HTR-8/SVneo (cell line): ENCODE measurements at regions not wholly inside any gene's neighbourhood (a gene's known extent, or its start where the extent isn't known, plus 50 kb on each side); places are given as distances from the start of the nearest gene placed in this dataset.

Experiments used
- DNase-seq: peaks from one replicate; pipeline ENCODE4 v3.0.0; 2011; ENCODE audit warnings: low spot score, mixed read lengths; ENCODE audit not compliant: insufficient read length
- FAIRE-seq: peaks from 2 replicates; lab custom pipeline; 2011; peaks lifted over from hg19 to GRCh38; lab: Jason Lieb, UNC

DNA sequence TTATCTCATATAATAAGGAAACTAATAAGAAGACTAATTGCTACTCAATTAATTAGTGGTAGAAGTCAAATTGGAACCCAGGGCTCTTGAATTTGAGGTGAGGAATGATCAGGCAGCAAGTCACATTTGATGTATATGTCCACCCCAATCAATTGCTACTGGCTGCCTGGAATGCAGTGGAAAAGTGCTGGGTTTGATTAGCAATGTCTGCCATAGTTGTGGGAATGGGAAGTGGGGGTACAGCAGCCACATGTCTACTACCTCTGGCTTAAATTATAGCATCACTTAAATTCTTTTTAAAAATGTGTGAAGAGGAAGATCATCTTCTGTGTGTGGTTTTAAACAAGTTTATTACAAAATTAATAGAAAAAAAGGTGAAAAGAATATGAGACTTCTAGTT, 50.8 kb upstream of the NAV2 start:
- DNase-seq (no peak), FAIRE-seq (no peak)

DNA sequence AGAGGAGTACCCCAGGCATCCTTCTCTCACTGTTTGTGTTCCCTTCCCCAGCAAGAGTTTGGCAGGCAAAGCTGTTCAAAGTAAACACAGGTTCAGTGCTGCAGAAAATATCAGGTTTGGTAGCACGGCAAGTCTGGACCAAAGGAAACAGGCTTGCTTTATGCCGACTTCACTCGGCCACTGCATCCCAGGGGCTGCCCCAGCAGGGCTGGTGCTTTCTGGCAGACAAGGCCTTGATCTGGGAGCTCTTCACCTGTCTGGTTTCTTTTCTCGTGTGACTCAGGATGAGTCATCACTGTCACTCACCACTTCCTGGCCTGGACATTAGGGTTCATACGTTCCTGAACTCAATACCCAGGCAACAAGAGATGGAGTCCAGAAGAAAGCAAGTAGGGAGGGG, 52.6 kb upstream of the NAV2 start:
- peak; percentile 4 for FAIRE-seq
- peak; percentile 71 for DNase-seq

GRCh38 chr11:19659529-19659928, 53.1 kb upstream of the NAV2 start:
- DNase-seq (no peak), FAIRE-seq (no peak)

DNA sequence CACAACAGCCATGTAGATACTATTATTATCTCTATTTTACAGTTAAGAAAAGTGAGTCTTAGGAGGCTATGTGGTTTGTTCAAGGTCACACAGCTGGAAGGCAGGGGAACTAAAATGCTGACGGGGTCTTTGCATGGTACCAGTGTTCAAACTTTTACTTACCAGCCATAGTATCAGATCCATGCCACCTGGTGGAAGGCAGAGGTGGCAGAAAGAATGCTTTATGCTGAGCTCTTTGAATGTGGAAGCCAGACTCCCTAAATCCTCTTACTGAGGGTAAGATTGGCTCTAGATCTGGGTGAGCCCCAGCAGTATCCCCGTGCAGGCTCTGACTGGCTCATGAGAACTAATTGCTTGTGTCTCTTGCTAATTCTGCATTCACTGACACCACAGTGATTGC, 54.3 kb upstream of the NAV2 start:
- DNase-seq: no peak
- no peak for FAIRE-seq

DNA sequence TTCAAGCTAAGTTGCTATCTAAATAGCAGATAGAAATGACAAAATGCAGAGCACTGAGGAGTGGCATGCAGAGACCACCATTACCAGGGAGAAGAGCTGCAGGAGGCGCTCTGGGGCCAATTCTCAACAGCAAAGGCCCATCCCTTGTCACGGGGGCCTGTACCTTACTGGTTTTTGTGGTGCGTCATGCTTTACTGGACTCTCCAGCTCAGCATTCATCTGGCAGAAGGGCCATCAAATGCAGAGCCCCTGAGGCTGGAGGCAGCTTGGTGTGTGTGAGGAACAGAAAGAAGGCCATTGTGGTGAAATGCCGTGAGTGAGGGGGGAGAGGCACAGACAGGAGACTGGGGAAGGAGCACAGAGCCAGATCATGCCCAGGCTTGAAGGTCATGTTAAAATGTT, 56.5 kb upstream of the NAV2 start:
- DNase-seq (no peak), FAIRE-seq (no peak)

DNA sequence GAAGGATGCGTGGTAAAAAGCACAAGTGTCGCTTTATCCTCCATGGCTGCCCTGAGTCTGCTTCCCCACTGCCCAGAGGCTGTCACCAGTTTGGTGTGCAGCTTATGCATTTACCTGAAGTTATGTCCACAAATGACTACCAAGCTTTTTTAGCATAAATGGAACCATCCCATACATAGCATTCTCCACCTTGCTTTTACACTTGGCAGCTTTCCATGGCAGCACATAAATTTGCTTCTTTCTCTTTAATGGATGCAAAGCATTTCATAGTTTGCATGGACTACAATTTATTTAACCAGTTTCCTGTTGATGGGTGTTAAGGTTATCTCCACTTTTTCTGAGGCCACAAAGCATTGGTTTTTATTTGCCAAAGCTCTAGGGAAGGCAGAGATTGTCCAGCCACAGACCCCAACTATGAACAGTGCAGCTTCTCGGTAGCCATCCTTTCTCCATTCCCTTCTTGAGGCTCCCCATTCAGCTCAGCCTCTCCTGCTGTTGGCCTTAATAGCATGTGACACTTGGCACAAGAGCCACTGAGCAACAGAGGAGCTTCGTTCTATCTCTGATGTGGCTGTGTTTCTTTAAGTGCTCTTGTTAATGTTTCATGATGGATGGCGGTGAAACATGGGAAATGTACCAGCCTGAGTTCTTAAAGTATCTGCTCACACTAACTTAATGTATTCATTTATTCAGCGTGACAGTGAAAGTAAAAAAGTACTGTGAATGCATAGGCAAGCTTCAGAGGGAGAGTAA, 59.8 kb upstream of the NAV2 start:
- no peak for DNase-seq
- FAIRE-seq: no peak

DNA sequence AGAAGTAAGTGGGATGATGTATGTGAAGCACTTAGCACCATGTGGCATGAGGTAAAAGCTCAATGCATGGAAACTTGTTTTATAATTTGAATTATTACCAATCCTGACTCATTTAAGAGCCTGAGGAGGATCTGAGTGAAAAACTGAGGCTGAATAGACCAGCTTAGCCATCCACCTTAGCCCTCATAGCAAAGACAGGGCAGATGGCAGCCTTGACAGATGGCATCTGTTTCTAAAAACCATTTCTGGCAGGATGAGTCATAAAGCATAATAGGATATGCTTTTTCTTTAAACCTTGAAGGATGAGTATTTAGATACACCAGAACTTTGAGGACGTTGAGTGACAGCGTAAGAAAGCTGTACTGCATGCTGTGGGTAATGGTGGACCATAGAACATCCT, 61.0 kb upstream of the NAV2 start:
- no peak for DNase-seq
- no peak for FAIRE-seq

DNA sequence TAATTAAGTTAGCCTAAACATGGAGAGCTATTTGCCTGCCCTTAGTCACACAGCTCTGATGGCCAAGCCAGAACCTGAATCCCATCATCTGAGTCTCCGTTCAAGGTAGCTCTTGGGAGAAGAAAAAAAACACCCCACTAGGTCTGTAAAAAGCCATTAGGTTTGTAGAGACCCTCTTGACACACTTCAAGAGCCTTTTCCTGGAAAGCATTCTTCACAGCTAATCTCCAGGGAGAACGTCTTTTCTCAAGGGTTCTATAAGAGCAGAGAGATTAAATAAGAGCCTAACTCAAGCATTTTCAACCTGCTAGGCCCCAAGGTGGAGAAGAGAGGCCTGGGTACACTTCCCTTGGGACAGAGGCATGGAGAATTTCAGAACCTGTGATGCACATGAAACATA, 61.6 kb upstream of the NAV2 start:
- no peak for DNase-seq
- FAIRE-seq: no peak

- no peak for DNase-seq
- no peak for FAIRE-seq
Measured at GRCh38 chr11:19650467-19650866, 62.2 kb upstream of the NAV2 start.

DNA sequence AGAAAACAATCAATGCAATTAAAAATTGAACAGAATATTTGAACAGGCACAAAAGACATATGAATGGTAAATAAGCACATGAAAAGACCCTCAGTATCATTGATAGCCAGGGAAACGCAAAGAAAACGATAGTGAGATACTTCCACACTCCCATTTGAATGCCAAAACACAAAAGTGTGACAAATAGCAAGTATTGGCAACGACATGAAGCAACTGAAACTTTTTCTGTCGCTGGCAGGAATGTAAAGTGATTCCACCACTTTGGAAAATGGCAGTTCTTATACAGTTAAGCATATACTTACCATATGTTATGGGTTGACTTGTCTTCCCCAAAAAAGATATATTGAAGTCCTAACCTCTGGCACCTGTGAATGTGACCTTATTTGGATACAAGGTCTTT, 62.9 kb upstream of the NAV2 start:
- DNase-seq: no peak
- no peak for FAIRE-seq

- FAIRE-seq (no peak), DNase-seq (no peak)
Measured at GRCh38 chr11:19648321-19648720, 64.3 kb upstream of the NAV2 start.

- DNase-seq: no peak
- FAIRE-seq: no peak
Measured at GRCh38 chr11:19647816-19648215, 64.8 kb upstream of the NAV2 start.

GRCh38 chr11:19646921-19647320, 65.7 kb upstream of the NAV2 start:
- DNase-seq (peak; percentile 78), FAIRE-seq (no peak)

DNA sequence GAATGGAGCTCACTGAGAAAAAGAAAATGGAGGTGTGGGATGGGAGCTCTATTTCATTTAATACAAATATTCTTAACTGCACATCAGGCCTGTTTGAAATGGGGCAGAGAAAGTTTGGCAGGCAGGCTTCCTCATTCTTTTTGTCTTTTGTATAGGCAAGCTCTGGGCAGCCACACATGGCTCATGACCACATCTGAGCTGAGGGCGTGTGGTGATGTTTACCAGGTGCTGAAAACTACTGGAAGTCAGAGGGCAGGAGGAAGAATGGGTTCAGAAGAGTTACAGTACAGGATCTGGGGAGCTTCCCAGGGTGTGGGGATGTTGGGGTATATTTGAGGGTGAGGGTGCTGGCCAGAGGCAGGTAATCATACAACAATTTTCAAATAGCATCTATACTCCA, 66.3 kb upstream of the NAV2 start:
- no peak for FAIRE-seq
- no peak for DNase-seq

DNA sequence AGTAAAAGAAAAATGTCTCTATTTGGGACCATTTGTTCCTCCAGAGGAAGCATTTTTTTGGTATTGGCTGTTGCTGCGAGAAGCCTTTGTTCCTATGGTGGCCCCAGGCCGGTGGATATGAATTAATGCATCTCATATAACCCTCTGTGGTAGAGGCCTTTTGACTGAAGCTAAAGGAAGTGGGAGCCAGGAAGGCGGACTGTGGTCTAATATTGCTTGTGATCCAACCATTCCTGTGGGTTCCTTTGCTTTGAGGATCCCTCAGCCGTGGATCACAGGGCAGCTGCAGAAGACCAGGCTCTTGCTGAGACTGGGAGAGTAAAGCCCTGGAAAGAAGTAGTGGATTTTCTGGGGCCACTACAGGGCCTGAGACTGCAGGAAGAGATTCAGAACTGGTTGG, 68.3 kb upstream of the NAV2 start:
- FAIRE-seq (no peak), DNase-seq (no peak)

DNA sequence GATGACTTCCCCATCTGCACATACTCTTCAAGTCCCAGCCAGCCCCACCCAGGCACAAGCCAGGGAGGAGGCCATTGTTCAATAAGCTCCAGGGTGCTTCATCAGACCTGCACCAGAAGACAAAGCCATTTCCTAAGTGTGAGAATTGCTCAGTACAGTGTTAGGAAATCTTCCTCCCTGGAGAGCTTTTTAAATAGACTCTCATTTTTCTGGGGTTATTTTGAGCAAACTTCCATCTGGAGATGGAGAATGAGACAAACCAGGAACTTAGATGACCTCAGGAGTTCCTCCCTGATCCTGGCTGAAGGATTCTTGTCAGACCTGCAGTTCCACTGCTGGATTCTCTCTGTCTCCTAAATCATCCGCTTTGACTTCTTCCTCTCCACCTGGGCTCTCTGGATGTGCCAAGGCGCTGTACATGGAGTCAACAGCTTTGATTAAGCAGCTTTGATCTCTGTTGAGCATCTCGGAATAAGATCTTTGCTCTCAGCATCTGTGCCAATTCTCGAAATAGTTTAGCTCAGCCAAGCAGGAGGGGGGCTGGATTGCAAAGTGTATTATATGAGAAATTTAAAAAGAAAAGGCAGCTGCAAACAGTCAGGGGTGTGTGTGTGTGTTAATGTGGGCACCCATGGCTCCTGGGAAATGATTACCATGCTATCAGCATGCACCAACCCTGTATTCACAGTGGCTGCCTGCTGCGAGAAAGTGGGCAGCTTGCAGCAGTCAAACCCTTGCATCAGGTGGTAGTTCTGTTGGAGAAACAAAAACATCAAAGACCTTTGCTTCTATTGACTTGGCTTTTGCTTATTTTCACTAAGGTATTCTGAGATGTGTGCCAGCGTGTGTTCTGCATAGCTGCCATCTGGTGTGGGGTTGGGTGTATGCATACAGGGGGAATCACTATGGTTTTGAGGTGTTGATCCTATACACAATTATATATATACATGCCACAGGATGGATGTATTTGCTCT, 70.2 kb upstream of the NAV2 start:
- DNase-seq (no peak), FAIRE-seq (no peak)

- no peak for FAIRE-seq
- DNase-seq: no peak
Measured at GRCh38 chr11:19639603-19640105, 73.0 kb upstream of the NAV2 start.

DNA sequence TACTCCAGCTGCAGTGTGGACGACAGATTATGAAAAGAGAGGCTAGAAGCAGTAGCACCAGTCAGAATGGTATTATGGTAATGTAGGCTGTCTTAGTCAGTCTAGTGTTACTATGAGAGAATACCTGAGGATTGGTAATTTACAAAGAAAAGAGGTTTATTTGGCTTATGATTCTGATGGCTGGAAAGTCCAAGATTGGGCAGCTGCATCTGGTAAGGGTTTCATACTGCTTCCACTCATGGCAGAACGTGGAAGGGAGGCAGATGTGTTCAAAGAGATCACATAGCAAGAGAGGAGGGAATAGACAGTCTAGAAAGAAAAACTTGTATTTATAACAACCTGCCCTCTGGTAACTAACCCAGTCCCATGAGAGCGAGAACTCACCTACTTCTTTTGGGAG, 77.3 kb upstream of the NAV2 start:
- FAIRE-seq: no peak
- DNase-seq: no peak

DNA sequence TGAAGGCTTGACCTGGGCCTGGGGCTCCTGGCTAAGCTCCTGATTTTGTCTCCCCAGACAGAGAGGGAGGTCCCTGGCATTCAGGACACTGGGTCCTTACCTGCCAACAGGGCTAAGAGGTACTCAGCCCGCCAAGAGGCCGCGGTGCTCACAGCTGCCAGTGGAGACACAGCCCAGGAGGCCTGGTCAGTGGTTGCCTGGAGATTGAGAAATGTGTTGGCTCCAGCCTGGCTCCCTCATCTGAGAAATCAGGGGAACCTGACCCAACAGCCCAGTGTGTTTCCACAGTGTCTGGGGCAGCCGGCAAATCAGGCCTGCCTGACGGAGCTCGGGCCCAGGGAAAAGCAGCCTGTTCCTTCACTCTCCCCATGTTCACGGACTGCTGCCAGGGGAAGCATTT, 79.4 kb upstream of the NAV2 start:
- DNase-seq (no peak), FAIRE-seq (no peak)

- DNase-seq: no peak
- FAIRE-seq: no peak
Measured at GRCh38 chr11:19632499-19632834, 80.2 kb upstream of the NAV2 start.

- no peak for DNase-seq
- no peak for FAIRE-seq
Measured at GRCh38 chr11:19631712-19632498, 80.7 kb upstream of the NAV2 start.
